GM18873 (cell line): ENCODE measurements at regions not wholly inside any gene's neighbourhood (a gene's known extent, or its start where the extent isn't known, plus 50 kb on each side); places are given as distances from the start of the nearest gene placed in this dataset.

ENCODE experiments used
- ATAC-seq: cut with Tn5 transposase; IDR thresholded peaks from one replicate; pipeline ENCODE4 v1.9.1; 2021; ENCODE audit warnings: mild to moderate bottlenecking, moderate library complexity, moderate number of reproducible peaks; ENCODE audit not compliant: unreplicated experiment, low FRiP score

GRCh38 chr20:22285555-22285954 lies 298.8 kb downstream of the FOXA2 start:
- no peak for ATAC-seq

GRCh38 chr20:22282696-22283095 lies 301.7 kb downstream of the FOXA2 start:
- ATAC-seq, result no peak

DNA sequence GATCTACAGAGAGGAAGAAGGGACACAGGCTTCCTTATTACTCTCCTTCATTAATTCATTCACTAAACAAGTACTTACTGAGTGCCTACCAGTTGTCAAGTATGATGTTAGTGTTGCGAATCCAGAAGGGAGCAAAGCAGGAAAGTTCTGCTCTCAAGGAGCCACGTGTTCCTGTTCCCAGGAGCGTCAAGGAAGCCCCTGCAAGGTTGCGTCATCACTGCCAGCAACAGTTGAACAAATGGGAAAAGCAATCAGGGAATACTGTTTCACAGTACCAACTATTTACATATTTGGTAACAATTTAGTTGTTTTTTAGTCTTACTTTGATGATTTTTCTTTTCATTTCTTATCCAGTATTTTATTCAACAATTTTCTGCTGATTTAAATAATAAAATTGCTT lies 310.0 kb downstream of the FOXA2 start:
- ATAC-seq, result no peak

GRCh38 chr20:22268675-22269074 lies 315.7 kb downstream of the FOXA2 start:
- no peak for ATAC-seq

DNA sequence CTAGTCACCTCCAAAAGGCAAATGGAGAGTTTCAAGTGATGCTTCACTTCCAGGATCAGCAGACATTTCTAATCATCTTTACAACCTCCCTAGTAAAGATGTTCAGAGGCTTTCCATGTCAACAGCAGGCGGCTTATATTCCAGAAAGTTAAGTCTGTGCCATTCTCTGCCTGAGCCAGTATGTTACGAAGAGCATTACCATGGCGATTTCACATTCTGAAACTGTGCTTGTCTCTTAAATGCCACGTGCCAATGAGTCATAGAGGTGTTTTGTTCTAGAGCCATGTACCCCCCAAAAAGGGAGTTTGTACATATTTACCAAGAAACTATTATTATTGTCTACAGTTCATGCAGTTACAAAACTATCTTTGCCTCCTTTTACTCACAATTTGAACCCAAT lies 319.5 kb downstream of the FOXA2 start:
- ATAC-seq, result no peak

DNA sequence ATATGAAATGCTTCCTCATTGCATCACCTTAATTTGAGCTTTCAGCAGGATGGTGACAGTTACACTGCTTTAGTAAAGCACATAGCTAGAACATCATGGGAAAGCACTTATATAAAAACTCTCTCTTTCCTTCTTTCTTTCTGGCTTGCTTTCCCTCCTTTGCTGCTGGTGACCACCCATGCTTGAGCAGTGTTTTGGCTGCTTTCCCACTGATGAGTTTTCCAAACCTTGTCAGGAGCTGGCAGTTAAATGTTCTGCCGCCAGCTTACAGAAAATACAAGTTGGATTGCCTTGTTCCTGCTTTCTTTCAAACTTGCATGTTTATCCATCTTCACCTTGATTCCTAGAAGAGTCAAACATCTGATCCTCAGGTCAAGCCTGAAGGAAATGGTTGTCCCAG lies 323.9 kb downstream of the FOXA2 start:
- ATAC-seq, result no peak

DNA sequence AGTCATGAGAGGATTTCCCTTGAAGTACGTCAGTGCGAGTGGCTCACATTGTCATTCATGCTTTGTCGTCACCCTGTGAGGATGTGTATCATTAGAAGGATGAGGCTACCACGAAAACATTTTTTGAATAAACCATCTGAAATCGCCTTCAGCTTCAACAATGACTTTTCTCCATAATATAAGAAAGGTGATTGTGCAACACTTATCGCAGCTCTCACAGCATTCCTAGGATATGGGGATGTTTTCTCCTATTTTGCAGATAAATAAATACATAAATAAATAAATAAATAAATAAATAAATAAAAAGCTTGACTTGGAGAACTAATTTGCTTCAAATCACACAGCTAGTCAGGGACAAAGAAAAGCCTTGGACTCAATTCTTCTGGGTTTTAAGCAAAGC lies 326.5 kb downstream of the FOXA2 start:
- no peak for ATAC-seq

DNA sequence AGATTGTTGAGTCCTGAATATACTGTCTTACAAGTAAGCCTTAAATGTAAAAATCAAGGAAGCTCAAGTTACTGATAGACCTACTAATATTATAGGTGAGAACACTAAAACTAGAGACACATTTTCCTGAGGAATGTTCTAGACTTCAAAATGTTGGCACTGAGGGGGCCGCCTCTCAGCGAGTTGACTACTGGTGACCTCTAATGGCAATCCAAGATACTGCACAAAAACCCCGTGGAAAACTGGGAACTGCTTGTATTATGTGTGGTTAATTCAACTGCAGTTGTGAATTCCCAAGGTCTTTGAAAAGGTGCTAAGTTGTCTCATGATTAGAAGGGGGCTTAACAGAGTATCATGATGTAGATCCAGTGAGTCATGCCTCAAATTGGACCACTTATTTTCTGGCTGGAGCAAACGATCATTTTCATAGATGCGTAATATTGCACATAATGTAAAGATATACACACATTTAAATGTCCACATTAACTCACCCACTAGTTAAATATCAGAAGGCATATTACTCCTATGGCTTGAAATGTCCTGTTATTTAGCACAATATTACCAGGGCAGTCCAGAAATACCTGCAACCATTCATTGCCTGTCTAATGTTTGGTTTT lies 336.2 kb downstream of the FOXA2 start:
- ATAC-seq, result no peak

GRCh38 chr20:22245139-22245538 lies 339.2 kb downstream of the FOXA2 start:
- no peak for ATAC-seq

- no peak for ATAC-seq
Observed at GRCh38 chr20:22243067-22243466, 341.3 kb downstream of the FOXA2 start.

DNA sequence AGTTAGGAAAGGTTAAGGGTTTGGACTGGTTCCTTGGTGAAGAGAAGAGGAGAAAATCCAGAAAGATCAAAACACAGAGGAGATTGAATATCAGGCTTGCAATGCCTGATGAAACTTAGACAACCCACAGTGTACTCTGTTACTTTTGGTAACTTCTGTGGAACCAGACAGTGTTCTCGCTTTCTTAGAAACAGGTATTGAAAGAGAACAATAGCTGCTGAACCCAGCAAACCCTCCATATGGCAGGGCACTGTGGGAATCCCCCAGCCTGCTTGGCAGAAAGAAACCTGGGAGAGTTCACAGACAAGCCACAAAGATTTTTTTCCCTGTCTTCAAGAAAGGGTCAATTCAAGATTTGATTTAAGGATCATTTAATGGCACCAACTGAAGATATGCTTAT lies 342.8 kb downstream of the FOXA2 start:
- ATAC-seq, result no peak

DNA sequence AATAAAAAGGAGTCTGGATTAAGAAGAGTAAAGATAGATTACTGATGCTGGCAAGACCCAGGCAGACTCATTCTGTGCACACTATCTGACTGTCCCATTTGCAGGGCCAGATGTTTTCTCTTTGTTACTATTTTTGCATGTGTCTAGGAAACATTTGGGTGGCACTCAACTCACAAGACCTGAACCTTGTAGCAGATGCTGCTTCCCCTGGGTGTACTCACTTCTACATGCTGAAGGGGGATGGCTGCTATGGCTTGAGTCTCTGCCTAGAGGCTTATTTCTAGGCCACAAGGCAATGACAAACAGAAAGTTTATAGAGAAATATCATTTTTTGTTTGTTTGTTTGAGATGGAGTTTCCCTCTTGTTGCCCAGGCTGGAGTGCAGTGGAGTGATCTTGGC lies 351.4 kb downstream of the FOXA2 start:
- no peak for ATAC-seq

- ATAC-seq, result no peak
Observed at GRCh38 chr20:22232473-22232872, 351.9 kb downstream of the FOXA2 start.

GRCh38 chr20:22226849-22227700 lies 357.3 kb downstream of the FOXA2 start:
- ATAC-seq, result no peak

GRCh38 chr20:22223236-22223635 lies 361.1 kb downstream of the FOXA2 start:
- no peak for ATAC-seq

- ATAC-seq, result no peak
Observed at GRCh38 chr20:22217712-22218352, 366.5 kb downstream of the FOXA2 start.

DNA sequence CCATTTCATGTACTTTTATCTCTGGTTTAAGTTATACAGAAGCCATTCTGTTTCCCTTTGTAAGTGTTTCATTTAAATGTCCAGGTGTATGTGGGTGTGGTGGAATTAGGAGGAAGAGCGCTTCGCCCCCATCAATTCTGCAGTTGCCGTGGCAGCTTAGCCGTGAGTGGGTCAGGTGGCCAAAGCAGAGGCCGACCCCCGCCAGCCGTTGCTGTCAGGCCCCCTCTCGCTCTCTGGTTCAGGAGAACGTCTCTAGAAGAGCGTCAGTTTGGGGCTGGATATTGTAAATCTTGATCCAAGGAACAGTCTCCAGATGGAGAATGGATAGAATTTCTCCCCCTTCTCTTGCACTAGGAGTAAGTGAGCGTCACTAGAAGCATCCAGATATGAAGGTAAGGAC lies 367.4 kb downstream of the FOXA2 start:
- ATAC-seq, result no peak

GRCh38 chr20:22214296-22214695 lies 370.1 kb downstream of the FOXA2 start:
- ATAC-seq, result no peak

DNA sequence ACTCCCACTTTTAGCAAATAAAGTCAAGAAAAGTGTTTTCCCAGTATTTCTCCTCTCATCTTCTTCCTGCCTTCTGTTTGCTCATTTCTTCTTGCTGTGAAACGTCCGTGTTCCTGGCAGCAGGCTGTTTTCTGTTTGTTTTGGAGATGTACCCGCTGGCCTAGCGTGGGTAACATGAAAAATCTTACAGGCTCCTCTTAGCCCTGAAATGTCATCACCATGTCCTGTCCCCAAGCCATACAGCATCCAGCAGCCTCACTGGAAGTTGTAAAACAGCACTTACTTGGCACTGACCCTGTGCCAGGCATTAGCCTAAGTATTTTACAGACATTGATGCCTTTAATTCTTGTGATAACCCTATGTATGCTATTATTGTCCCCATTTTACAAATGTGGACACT lies 371.1 kb downstream of the FOXA2 start:
- ATAC-seq, result no peak

GRCh38 chr20:22207280-22207679 lies 377.1 kb downstream of the FOXA2 start:
- ATAC-seq, result no peak

- ATAC-seq, result no peak
Observed at GRCh38 chr20:22204801-22205200, 379.6 kb downstream of the FOXA2 start.

DNA sequence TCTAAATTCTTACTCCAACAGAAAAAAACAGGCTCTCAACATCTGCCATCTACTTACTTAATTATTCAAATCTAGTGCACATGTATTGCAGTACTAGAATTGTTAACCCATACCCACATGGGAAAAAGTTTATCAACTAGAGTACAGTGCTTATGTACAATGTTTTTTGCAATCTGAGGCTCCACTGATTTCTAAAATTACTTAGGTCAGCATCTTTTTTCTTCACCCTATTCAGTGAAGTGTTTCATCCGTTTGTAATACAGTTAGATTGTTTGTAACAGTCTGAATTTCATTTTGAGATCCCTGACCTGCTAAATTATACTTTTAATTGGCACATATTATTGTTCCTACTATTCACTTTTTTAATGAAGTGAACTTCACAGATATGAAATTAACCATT lies 402.2 kb downstream of the FOXA2 start:
- no peak for ATAC-seq
